ENCODE measurements at regions not wholly inside any gene's neighbourhood (a gene's known extent, or its start where the extent isn't known, plus 50 kb on each side); places are given as distances from the start of the nearest gene placed in this dataset.

DNA sequence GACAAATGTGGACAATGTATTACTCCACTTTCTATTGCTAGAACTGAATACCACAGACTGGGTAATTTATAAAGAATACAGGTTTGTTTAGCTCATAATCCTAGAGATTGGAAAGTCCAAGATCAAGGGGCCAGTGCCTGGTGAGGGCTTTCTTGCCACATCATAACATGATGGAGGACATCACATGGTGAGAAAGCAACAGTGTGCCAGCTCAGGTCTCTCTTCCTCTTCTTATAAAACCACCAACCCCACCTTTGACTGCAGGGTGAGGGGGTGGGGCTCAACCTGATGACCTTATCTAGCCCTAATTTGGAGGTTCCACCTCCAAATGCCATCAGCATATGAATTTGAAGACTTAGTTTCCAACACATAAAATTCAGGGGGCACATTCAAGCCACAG is 105.7 kb upstream of the CXorf66 start:
- no peak for TF ChIP-seq GATA2 (IDR thresholded peaks at IDR 0.05; ENCODE audit: insufficient read depth, insufficient read length, low read depth, low read length)
- no peak for TF ChIP-seq EZH2 (IDR thresholded peaks at IDR 0.05; ENCODE audit: borderline replicate concordance, low read depth, low read length, severe bottlenecking)
- TF ChIP-seq, protein P1, sequence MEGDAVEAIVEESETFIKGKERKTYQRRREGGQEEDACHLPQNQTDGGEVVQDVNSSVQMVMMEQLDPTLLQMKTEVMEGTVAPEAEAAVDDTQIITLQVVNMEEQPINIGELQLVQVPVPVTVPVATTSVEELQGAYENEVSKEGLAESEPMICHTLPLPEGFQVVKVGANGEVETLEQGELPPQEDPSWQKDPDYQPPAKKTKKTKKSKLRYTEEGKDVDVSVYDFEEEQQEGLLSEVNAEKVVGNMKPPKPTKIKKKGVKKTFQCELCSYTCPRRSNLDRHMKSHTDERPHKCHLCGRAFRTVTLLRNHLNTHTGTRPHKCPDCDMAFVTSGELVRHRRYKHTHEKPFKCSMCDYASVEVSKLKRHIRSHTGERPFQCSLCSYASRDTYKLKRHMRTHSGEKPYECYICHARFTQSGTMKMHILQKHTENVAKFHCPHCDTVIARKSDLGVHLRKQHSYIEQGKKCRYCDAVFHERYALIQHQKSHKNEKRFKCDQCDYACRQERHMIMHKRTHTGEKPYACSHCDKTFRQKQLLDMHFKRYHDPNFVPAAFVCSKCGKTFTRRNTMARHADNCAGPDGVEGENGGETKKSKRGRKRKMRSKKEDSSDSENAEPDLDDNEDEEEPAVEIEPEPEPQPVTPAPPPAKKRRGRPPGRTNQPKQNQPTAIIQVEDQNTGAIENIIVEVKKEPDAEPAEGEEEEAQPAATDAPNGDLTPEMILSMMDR (IDR thresholded peaks at IDR 0.05; ENCODE audit: extremely low read depth in 1 of 2, insufficient read depth in 1 of 2, low read depth in 1 of 2, low read length in 2 of 2): no peak

Data from endothelial cell of umbilical vein (primary cell).